Activated naive CD4-positive, alpha-beta T cell treated with anti-CD3 and anti-CD28 coated beads, Interleukin-2, amount 50 U/mL, for 24 hours (primary cell): ENCODE measurements at regions not wholly inside any gene's neighbourhood (a gene's known extent, or its start where the extent isn't known, plus 50 kb on each side); places are given as distances from the start of the nearest gene placed in this dataset.
A peak's percentile ranks its signal among the peaks of the same experiment; 100 is the strongest.

ENCODE experiments used
- H3K27ac Mint-ChIP-seq: one replicate; pipeline ENCODE4 v1.8.0; 2021; ENCODE audit warnings: mild to moderate bottlenecking, mixed read lengths
- H3K27me3 Mint-ChIP-seq: one replicate; pipeline ENCODE4 v1.8.0; 2021; ENCODE audit warnings: mixed read lengths
- H3K36me3 Mint-ChIP-seq: one replicate; pipeline ENCODE4 v1.8.0; 2021; ENCODE audit warnings: mixed read lengths
- H3K4me1 Mint-ChIP-seq: one replicate; pipeline ENCODE4 v1.8.0; 2021; ENCODE audit warnings: mixed read lengths
- H3K4me3 Mint-ChIP-seq: one replicate; pipeline ENCODE4 v1.8.0; 2021; ENCODE audit warnings: mild to moderate bottlenecking, mixed read lengths
- H3K9me3 Mint-ChIP-seq: one replicate; pipeline ENCODE4 v1.8.0; 2021; ENCODE audit warnings: mixed read lengths

DNA sequence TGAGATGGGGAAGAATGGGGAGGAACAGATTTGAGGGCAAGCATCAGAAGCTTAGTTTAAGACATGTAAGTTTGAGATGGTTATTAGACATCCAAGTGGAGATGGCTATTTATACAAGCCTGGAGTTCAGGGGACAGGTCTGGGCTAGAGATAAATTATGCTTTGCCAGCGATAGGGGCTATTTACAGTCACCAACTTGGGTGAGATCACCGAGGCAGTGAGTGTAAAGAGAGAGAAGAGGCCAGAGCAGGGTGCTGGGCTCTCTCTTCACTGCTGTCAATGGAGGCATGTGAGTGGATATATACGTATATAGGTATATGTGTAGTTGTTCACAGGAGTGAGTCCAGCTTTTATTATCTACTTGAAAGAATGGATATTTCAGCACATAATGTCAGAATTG, 81.0 kb downstream of the QPCT start:
- H3K4me1 Mint-ChIP-seq = no peaks in the 10 kb centered on the region

DNA sequence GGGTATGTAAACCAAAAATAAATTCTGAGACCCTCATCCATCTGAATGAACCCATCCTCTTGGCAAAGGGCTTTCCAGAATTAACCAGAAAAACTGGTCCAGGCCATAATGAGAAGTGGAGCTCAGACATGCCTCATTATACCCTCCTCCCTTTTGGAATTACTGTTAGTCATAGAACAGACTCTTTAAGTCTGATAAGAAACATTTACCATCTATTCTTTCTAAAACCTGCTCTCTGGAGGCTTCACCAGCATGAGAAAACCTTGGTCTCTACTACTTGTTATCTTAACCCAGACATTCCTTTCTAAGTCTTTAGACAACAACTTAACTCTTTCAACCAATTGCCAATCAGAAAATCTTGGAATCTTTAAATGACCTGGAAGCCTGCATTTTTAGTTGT, 82.8 kb downstream of the QPCT start:
- Mint-ChIP-seq H3K27me3 (no peaks in the 10 kb centered on the region), H3K27ac (no peak overlapping the region)

More for the DNA sequence above, 81.0 kb downstream of the QPCT start:
- Mint-ChIP-seq H3K36me3 (no peaks in the 10 kb centered on the region), H3K27ac (no peak overlapping the region), H3K9me3 (no peaks in the 10 kb centered on the region), H3K4me3 (no peak overlapping the region), H3K27me3 (no peaks in the 10 kb centered on the region)

DNA sequence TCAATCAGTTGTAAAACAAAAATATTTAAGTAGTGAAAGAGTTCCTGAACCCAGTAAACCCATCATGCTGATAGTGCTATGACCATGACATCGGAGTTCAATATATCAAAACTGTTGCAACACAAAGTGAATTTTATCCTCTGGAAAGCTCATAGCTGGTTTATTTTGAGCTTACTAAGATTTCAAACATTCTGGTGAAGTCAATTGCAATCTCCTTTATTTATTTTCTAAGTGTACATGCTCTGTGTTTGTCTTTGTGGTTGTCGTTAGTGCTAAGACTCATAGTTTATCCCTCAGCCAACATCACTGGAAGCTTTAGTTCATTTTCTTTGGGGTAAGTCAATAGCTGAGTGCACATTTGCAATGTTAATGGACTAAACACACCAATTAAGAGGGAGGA, 91.9 kb downstream of the QPCT start:
- peaks cover 3% of the 10 kb centered on the region for H3K27me3 Mint-ChIP-seq
- no peaks in the 10 kb centered on the region for H3K9me3 Mint-ChIP-seq
- no peaks in the 10 kb centered on the region for H3K4me1 Mint-ChIP-seq
- H3K4me3 Mint-ChIP-seq = no peak overlapping the region
- H3K36me3 Mint-ChIP-seq = no peaks in the 10 kb centered on the region
- H3K27ac Mint-ChIP-seq = no peak overlapping the region

More for the DNA sequence above, 82.8 kb downstream of the QPCT start:
- Mint-ChIP-seq H3K4me1 (no peaks in the 10 kb centered on the region), H3K36me3 (no peaks in the 10 kb centered on the region), H3K4me3 (no peak overlapping the region), H3K9me3 (no peaks in the 10 kb centered on the region)

DNA sequence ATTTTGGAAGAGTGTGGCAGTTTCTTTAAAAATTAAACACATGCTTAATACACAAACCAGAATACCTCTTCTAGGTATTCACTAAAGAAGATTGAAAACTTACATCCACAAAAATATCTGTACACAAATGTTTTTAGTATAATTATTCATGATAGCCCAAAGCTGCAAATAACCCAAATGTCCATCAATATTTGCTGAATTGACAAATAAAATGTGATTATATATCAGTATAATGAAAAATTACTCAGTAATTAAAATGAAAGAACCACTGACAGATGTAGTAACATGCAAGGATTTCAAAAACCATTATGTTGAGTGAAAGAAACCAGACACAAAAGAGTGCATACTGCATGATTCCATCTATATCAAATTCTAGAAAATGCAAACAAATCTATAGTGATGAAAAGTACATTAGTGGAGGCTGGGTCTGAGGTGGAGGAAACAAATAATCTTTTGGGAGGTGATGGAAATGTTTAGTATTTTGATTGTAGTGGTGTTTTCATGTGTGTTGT, 94.8 kb downstream of the QPCT start:
- no peak overlapping the region for H3K27ac Mint-ChIP-seq
- H3K9me3 Mint-ChIP-seq = peaks cover 6% of the 10 kb centered on the region

DNA sequence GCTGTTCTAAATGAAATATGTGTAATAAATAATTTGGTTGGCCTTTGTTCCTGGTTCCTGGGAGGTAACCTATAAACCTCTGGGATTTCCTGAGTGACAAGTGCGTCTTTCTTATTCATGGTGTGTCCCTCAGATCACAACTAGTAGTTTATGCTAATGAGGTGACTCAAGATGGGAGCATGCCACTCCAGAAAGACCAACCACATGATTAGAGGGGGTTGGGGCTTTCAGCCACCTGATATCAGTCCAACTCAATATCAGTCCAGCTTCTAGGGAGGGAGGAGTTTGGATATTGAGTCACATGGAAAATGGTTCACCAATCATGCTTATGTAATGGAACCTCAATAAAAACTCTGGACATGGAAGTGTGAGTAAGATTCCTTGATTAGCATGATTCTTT, 96.6 kb downstream of the QPCT start:
- H3K9me3 Mint-ChIP-seq = peaks cover 6% of the 10 kb centered on the region
- H3K27me3 Mint-ChIP-seq = no peaks in the 10 kb centered on the region
- no peaks in the 10 kb centered on the region for H3K36me3 Mint-ChIP-seq
- H3K27ac Mint-ChIP-seq = no peak overlapping the region
- H3K4me1 Mint-ChIP-seq = no peaks in the 10 kb centered on the region
- no peak overlapping the region for H3K4me3 Mint-ChIP-seq

More for the DNA sequence above, 94.8 kb downstream of the QPCT start:
- peaks cover 3% of the 10 kb centered on the region for H3K27me3 Mint-ChIP-seq
- H3K4me1 Mint-ChIP-seq = no peaks in the 10 kb centered on the region
- no peaks in the 10 kb centered on the region for H3K36me3 Mint-ChIP-seq
- no peak overlapping the region for H3K4me3 Mint-ChIP-seq

DNA sequence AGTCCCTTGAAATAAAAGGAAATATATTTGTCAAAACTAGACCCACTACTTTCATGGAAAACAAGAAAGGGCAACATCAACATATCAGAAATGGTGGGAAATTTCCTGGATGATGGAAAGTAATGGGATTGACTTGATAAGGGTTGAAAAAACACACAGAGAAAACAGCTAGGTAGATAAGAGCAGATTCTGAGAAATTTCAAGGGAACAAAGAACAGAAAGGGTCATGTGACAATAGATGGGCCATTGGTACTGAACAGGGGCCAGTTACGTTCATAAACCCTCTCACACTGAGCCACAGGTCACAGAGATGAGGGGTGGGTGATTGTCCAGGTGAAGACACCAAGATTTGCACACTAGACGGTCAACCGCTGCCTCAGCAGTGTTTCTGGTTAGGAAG, 98.7 kb downstream of the QPCT start:
- Mint-ChIP-seq H3K9me3 (peaks cover 6% of the 10 kb centered on the region), H3K36me3 (no peaks in the 10 kb centered on the region), H3K4me3 (no peak overlapping the region)

DNA sequence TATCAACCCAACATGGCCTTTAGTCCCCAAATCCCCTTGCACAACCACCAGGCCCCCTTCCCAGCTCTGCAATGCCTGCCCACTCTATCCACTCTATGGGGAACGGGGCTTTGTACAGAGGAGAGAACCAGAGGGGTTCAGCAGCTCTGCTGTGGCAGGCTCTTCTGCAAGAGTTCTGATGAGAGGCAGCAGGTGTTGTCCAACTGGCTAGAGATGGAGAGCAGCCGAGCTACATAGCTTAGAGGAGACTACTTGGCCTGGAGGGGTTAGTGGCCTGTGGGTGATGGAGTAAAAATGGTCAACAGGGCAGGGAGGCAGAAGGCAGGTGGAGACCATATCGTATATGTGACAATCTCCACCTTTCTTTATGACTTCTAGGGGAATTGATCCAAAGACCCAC, 103.0 kb downstream of the QPCT start:
- no peaks in the 10 kb centered on the region for H3K9me3 Mint-ChIP-seq
- H3K27ac Mint-ChIP-seq = no peak overlapping the region
- H3K36me3 Mint-ChIP-seq = no peaks in the 10 kb centered on the region
- no peak overlapping the region for H3K4me3 Mint-ChIP-seq
- H3K4me1 Mint-ChIP-seq = peaks cover 12% of the 10 kb centered on the region
- no peaks in the 10 kb centered on the region for H3K27me3 Mint-ChIP-seq

More for the DNA sequence above, 98.7 kb downstream of the QPCT start:
- Mint-ChIP-seq H3K4me1 (no peaks in the 10 kb centered on the region), H3K27ac (no peak overlapping the region), H3K27me3 (no peaks in the 10 kb centered on the region)

DNA sequence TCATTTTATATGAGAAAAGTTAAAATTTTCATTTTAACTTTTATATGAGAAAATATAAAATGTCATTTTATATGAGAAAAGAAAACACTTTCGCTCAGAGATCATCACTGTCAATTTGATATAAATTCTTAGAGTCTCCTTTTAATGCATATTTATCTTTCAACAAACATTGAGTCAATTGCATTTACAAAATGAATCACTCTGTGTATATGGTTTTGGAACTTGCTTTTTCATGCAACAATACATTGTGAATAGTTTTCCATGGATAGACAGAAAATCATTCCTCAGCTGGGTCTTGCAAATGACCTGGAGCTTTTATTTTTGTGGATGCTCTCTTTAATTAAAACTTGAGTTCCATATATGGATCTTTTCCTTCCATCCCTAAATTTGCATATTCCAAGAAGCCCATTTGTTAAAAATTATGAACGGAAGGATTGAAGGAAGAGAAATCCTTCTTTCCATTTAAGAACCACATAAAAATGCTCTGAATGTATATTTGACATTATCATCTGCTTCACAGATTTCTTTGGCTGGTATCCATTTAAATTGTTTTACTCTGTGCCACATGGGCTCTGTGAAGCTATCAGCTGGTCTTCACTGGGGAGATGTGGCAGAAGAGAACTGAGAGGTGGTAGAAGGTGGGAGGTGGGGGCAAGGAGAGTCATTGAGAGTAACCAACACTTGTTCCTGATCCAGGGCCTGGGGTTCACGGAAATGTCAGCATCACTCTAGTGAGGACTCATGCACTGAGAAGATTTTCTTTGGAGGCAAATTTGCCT, 104.1 kb downstream of the QPCT start:
- no peaks in the 10 kb centered on the region for H3K9me3 Mint-ChIP-seq
- H3K4me3 Mint-ChIP-seq = no peak overlapping the region

DNA sequence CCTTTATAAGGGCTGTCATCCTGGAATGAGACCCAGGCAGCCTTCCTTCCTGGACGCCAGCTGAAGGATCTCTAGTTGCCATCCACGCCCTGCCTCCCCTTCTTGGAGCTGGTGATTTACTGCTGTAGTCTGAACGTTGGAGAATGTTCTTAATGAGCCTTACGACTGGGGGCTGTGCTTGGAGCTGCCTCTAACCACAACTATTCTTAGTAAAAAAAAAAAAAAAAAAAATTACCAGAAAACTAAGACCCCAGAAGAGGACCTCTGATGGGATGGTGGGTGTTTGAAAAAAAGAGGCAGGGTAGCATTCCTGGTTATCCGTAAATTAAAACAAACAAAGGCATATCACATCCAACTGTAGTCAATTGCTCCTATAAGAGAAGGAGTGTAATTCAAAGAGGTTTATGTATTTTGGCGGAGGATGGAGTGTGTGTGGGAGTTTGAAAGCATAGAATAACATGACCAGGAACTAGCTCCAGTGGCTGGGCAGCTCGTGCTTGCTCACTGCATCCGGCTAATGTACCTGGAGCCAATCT, 105.4 kb downstream of the QPCT start:
- Mint-ChIP-seq H3K27me3 (no peaks in the 10 kb centered on the region), H3K36me3 (peaks cover 2% of the 10 kb centered on the region), H3K27ac (no peak overlapping the region), H3K4me3 (no peak overlapping the region), H3K9me3 (no peaks in the 10 kb centered on the region), H3K4me1 (peaks cover 23% of the 10 kb centered on the region)

More for the DNA sequence above, 104.1 kb downstream of the QPCT start:
- Mint-ChIP-seq H3K4me1 (peaks cover 21% of the 10 kb centered on the region), H3K27me3 (no peaks in the 10 kb centered on the region), H3K36me3 (peaks cover 2% of the 10 kb centered on the region), H3K27ac (peak overlapping the region; percentile 41)

DNA sequence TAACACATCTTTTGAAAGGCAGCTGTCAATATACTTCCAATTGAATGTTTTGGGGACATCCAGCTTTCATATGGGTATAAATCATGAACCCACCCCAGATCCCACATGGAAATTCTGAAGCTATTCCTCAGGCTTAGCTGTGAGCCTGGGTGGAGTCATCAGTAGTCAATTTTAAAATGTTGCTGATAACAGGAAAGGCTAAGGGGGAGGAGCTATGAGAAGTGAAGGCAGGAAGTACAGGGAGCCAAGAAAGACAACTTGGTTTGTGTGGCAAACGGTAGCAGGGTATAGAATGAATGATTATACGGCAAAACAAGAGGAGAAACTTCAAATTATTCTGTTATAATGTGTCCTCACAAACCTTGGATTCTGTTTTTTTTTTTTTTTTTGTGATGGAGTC, 108.6 kb downstream of the QPCT start:
- Mint-ChIP-seq H3K4me1 (peaks cover 55% of the 10 kb centered on the region), H3K4me3 (peak overlapping the region; percentile 65), H3K9me3 (peaks cover 6% of the 10 kb centered on the region), H3K27ac (peak overlapping the region; percentile 88), H3K27me3 (no peaks in the 10 kb centered on the region), H3K36me3 (peaks cover 2% of the 10 kb centered on the region)

DNA sequence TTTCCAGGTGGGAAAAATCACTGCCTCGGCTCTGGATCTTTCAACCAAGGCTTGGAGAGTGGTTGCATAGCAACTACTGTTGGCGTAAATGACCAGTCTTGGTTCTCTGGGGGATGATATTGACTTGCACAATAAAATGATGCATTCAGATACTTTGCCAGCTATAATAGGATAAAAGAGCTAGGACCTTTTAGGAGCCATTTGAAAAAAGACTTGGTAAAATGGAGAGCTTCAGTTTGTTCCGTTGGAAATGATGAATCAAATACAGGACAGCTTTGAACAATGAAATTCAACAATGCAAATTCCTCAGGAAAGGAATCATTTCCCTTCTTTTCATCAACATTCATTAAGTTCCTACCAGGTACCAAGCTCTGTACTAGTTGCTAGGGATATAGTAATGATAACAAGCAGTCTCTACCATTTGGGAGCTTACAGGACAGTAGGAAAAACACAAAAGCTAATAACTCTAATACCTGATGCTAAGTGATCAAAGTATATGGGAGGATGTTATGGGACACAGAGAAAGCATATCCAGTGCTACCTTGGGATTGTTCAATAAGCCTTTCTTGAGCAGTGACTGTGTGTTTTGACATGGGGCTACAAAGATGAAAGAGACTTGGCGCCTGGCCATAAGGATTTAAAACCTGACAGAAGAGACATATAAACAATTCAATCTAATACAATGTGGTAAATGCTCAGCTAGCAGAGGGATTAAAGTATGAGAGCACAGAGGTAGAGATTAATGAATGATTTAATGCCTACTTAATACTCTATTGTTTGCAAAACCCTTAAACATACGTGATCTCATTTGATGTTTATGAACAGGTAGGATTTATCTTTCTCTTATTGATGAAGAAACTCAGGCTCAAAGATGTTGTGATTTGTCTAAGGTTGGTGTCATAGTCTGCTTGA, 110.7 kb downstream of the QPCT start:
- peaks cover 2% of the 10 kb centered on the region for H3K36me3 Mint-ChIP-seq
- peak overlapping the region; percentile 61 for H3K27ac Mint-ChIP-seq
- H3K27me3 Mint-ChIP-seq = no peaks in the 10 kb centered on the region
- peaks cover 68% of the 10 kb centered on the region for H3K4me1 Mint-ChIP-seq
- H3K9me3 Mint-ChIP-seq = peaks cover 6% of the 10 kb centered on the region
- no peak overlapping the region for H3K4me3 Mint-ChIP-seq

DNA sequence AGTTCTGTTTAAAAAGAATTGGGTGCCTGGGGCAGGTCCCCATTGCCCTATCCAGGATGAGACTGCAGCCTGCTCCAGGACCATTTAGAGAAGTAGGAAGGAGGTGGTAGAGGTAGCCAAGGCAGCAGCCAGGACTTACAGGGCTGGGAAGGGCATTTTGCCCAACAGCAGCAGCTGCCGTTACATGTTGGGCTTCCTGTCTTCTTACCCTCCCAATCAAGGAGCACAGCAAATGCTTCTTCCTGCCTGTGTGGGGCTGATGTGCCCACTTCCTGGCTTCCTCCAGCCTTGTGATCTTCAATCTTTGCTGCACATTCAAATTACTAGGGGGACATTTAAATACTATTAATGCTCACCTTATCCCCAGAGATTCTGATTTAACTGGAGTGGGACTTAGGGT, 112.0 kb downstream of the QPCT start:
- Mint-ChIP-seq H3K9me3 (peaks cover 6% of the 10 kb centered on the region), H3K4me1 (peaks cover 70% of the 10 kb centered on the region), H3K36me3 (peaks cover 2% of the 10 kb centered on the region), H3K4me3 (peak overlapping the region; percentile 34), H3K27me3 (no peaks in the 10 kb centered on the region), H3K27ac (peak overlapping the region; percentile 71)

DNA sequence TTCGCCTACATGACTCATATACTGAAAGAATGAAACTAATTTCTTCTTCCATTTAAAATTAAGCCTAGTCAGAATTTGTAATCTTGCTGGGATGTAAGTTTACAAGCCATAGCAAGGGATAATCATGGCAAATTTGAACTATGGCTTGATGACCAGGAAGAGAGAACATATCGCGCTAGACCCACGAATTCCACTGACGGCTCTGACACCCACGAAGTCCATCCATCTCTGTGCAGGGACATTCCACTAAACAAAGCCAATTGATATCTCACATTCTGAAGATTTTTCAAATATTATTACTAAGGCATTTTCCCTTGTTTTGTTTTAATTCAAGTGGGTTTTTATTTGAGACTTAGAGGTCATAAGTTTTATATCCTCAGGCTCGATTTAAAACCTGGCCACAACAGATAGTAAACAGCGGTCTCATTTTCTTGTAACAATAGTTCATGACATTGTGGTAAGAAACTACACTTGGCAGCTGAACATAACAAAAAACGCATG, 113.0 kb downstream of the QPCT start:
- Mint-ChIP-seq H3K4me3 (no peak overlapping the region), H3K4me1 (peaks cover 66% of the 10 kb centered on the region), H3K9me3 (peaks cover 6% of the 10 kb centered on the region), H3K27ac (no peak overlapping the region), H3K27me3 (no peaks in the 10 kb centered on the region), H3K36me3 (peaks cover 2% of the 10 kb centered on the region)

DNA sequence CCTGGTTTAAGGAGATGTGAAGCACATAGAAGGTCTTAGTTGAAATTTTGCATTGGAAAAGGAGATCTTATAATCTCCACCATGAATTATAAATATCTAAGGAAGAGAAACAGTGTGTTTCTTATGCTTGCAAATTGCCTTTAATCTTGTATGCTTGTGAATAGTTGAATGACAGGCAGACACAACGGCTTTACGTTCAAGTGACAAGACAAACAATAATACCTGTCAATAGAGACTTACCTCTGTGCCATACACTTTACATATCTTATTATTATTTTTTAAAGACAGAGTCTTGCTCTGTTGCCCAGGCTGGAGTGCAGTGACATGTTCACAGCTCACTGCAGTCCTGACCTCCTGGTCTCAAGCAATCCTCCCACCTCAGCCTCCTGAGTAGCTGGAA, 113.7 kb downstream of the QPCT start:
- no peak overlapping the region for H3K27ac Mint-ChIP-seq
- H3K36me3 Mint-ChIP-seq = peaks cover under 1% of the 10 kb centered on the region
- H3K9me3 Mint-ChIP-seq = peaks cover 6% of the 10 kb centered on the region
- no peaks in the 10 kb centered on the region for H3K27me3 Mint-ChIP-seq
- no peak overlapping the region for H3K4me3 Mint-ChIP-seq
- H3K4me1 Mint-ChIP-seq = peaks cover 59% of the 10 kb centered on the region

DNA sequence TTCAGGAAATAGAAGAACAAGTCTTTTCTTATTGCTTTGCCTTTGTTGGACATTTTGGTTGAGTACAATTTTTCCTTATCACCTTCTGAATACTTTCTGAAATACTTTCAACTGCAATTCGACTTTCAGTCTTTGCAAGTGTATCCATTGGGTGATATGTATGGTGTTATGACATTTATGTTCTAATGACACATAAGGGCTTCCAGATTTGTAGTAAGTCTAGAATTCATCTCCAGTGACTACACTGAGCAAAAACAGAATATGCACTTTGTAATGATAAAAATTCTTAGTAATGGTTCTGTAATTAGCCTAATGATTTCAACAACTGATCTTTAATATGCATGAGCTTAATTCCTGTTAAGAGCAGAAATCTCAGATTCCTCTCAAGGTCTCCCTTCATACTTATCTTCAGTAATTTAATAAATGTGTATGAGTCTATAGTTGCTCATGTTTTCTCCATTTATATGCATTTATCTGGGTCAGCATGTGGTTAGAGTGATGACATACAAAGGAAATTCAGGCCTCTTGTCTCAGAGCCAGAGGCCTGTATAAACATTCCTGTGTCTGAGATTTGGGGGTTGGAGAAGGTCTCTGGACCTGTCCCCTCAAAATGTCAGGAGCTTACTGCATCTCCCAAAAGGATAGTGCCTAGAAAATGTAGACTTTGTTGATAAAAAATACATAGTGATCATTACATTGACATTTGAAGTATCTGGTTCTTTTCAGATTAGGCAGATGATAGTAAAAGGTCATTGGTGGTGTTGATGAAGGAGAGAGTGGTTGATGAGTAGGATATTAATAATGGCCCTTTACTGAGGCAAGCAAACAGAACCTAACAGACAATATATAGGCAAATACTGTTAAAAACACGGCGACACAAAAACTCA, 114.9 kb downstream of the QPCT start:
- Mint-ChIP-seq H3K4me1 (peaks cover 57% of the 10 kb centered on the region), H3K27ac (no peak overlapping the region)

More for the DNA sequence above, 114.9 kb downstream of the QPCT start:
- Mint-ChIP-seq H3K4me3 (no peak overlapping the region), H3K27me3 (no peaks in the 10 kb centered on the region), H3K9me3 (peaks cover 6% of the 10 kb centered on the region), H3K36me3 (no peaks in the 10 kb centered on the region)
